ENCODE measurements at regions not wholly inside any gene's neighbourhood (a gene's known extent, or its start where the extent isn't known, plus 50 kb on each side); places are given as distances from the start of the nearest gene placed in this dataset.

- no peak for DNase-seq (ENCODE audit: extremely low read depth, low read depth)
- no peak for TF ChIP-seq CTCF (IDR thresholded peaks at IDR 0.05; ENCODE audit: low read depth, low read length)
Observed at GRCh38 chr13:74647991-74648390, 513.8 kb upstream of the KLF12 start.

GRCh38 chr13:74647211-74647610, 513.0 kb upstream of the KLF12 start:
- DNase-seq (ENCODE audit: extremely low read depth, low read depth) = no peak
- no peak for TF ChIP-seq CTCF (IDR thresholded peaks at IDR 0.05; ENCODE audit: low read depth, low read length)

- no peak for DNase-seq (ENCODE audit: extremely low read depth, low read depth)
- no peak for TF ChIP-seq CTCF (IDR thresholded peaks at IDR 0.05; ENCODE audit: low read depth, low read length)
Observed at GRCh38 chr13:74646091-74646490, 511.9 kb upstream of the KLF12 start.

- DNase-seq (ENCODE audit: extremely low read depth, low read depth) = no peak
- TF ChIP-seq CTCF (IDR thresholded peaks at IDR 0.05; ENCODE audit: low read depth, low read length) = no peak
Observed at GRCh38 chr13:74645586-74645985, 511.4 kb upstream of the KLF12 start.

- DNase-seq (ENCODE audit: extremely low read depth, low read depth) = no peak
- no peak for TF ChIP-seq CTCF (IDR thresholded peaks at IDR 0.05; ENCODE audit: low read depth, low read length)
Observed at GRCh38 chr13:74644229-74644628, 510.0 kb upstream of the KLF12 start.

GRCh38 chr13:74641586-74641985, 507.4 kb upstream of the KLF12 start:
- TF ChIP-seq CTCF (IDR thresholded peaks at IDR 0.05; ENCODE audit: low read depth, low read length) = no peak
- DNase-seq (ENCODE audit: extremely low read depth, low read depth) = no peak

GRCh38 chr13:74633734-74634133, 499.5 kb upstream of the KLF12 start:
- no peak for TF ChIP-seq CTCF (IDR thresholded peaks at IDR 0.05; ENCODE audit: low read depth, low read length)
- no peak for DNase-seq (ENCODE audit: extremely low read depth, low read depth)

Measured in AG09319 (cell line).